ENCODE measurements at regions not wholly inside any gene's neighbourhood (a gene's known extent, or its start where the extent isn't known, plus 50 kb on each side); places are given as distances from the start of the nearest gene placed in this dataset.
A peak's percentile ranks its signal among the peaks of the same experiment; 100 is the strongest.

DNA sequence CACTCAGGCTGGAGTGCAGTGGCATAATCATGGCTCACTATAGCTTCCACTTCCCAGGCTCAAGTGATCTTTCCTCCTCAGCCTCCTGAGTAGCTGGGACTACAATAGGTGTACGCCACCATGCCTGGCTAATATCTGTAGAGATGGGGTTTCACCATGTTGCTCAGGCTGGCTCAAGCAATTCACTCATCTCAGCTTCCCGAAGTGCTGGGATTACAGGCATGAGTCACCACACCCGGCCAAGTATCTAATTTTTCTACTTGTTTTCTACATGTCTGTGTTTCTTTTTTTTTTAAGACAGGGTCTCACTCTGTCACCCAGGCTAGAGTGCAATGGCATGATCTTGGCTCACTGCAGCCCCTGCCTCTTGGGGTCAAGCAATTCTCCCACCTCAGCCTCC lies 119.7 kb upstream of the MED13L start:
- H3K9ac ChIP-seq (ENCODE audit: low read length) = no peak overlapping the region
- H3K4me3 ChIP-seq (ENCODE audit: low read length) = no peak overlapping the region
- peaks cover 6% of the 10 kb centered on the region for H3K9me3 ChIP-seq (ENCODE audit: control insufficient read depth, low read length)
- H3K27me3 ChIP-seq (replicated peaks; ENCODE audit: control insufficient read depth, insufficient read depth, low read length) = no peaks in the 10 kb centered on the region
- H3K4me1 ChIP-seq (ENCODE audit: control insufficient read depth, insufficient read depth, low read length) = no peaks in the 10 kb centered on the region
- peak; percentile 64 for DNase-seq (ENCODE audit: low read depth)
- no peaks in the 10 kb centered on the region for H3K36me3 ChIP-seq (ENCODE audit: control insufficient read depth, insufficient read depth, low read length, severe bottlenecking)

DNA sequence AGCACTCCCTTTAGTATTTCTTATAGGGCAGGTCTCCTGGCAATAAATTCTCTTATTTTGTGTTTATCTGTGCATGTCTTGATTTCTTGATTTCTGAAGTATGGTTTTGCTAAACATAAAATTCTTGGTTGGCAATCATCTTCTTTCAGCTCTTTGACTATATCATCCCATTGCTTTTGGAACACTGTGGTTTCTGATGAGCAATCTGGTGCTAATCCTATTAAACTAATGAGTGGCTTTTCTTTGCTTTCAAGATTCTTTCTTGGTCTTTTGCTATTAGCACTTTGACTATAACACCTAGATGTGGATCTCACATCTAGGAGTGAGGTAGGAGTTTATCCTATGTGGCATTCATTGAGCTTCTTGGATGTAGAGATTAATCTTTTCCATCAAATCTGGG lies 120.7 kb upstream of the MED13L start:
- Histone ChIP-seq H3K4me1 (ENCODE audit: control insufficient read depth, insufficient read depth, low read length) (no peaks in the 10 kb centered on the region), H3K4me3 (ENCODE audit: low read length) (no peak overlapping the region), H3K36me3 (ENCODE audit: control insufficient read depth, insufficient read depth, low read length, severe bottlenecking) (no peaks in the 10 kb centered on the region), H3K9me3 (ENCODE audit: control insufficient read depth, low read length) (peaks cover 6% of the 10 kb centered on the region), H3K9ac (ENCODE audit: low read length) (no peak overlapping the region), H3K27me3 (replicated peaks; ENCODE audit: control insufficient read depth, insufficient read depth, low read length) (no peaks in the 10 kb centered on the region)
- DNase-seq (ENCODE audit: low read depth) = no peak

GRCh38 chr12:116399055-116399454 lies 121.6 kb upstream of the MED13L start:
- no peak overlapping the region for H3K9ac ChIP-seq (ENCODE audit: low read length)
- H3K9me3 ChIP-seq (ENCODE audit: control insufficient read depth, low read length) = peaks cover 6% of the 10 kb centered on the region
- H3K4me1 ChIP-seq (ENCODE audit: control insufficient read depth, insufficient read depth, low read length) = no peaks in the 10 kb centered on the region
- H3K27me3 ChIP-seq (replicated peaks; ENCODE audit: control insufficient read depth, insufficient read depth, low read length) = no peaks in the 10 kb centered on the region
- no peak for DNase-seq (ENCODE audit: low read depth)
- no peaks in the 10 kb centered on the region for H3K36me3 ChIP-seq (ENCODE audit: control insufficient read depth, insufficient read depth, low read length, severe bottlenecking)
- no peak overlapping the region for H3K4me3 ChIP-seq (ENCODE audit: low read length)

DNA sequence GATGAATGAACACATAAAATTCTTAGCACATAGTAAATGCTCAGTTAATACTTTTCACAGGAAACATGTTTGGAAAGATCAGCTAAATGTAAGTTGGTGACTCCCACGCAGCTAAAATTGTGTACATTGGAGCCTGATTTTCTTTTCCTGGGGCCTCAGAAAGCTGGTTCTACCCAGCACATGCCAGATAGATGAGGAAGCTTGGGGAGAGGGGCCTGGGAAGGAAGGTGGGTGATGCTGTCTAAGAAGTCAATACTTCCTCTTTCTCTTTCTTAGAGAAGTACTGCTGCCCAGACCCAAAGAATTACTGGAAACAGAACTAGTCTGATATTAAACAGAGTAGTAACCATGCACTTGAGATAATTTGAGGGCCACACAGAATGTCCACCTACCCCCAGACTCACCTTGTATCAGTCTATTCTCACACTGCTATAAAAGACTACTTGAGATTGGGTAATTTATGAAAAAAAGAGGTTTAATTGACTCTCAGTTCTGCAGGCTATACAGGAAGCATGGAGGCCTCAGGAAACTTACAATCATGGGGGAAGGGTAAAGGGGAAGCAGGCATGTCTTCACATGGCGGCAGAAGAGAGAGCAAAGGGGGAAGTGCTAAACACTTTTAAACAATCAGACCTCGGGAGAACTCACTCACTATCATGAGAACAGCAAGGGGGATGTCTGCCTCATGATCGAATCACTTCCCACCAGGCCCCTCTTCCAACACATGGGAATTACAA lies 123.3 kb upstream of the MED13L start:
- Histone ChIP-seq H3K36me3 (ENCODE audit: control insufficient read depth, insufficient read depth, low read length, severe bottlenecking) (no peaks in the 10 kb centered on the region), H3K27me3 (replicated peaks; ENCODE audit: control insufficient read depth, insufficient read depth, low read length) (no peaks in the 10 kb centered on the region), H3K9me3 (ENCODE audit: control insufficient read depth, low read length) (peaks cover 6% of the 10 kb centered on the region), H3K4me3 (ENCODE audit: low read length) (no peak overlapping the region), H3K9ac (ENCODE audit: low read length) (no peak overlapping the region), H3K4me1 (ENCODE audit: control insufficient read depth, insufficient read depth, low read length) (peaks cover 5% of the 10 kb centered on the region)
- no peak for DNase-seq (ENCODE audit: low read depth)

- no peak overlapping the region for H3K9ac ChIP-seq (ENCODE audit: low read length)
- no peaks in the 10 kb centered on the region for H3K36me3 ChIP-seq (ENCODE audit: control insufficient read depth, insufficient read depth, low read length, severe bottlenecking)
- DNase-seq (ENCODE audit: low read depth) = no peak
- peaks cover 9% of the 10 kb centered on the region for H3K4me1 ChIP-seq (ENCODE audit: control insufficient read depth, insufficient read depth, low read length)
- no peak overlapping the region for H3K4me3 ChIP-seq (ENCODE audit: low read length)
- no peaks in the 10 kb centered on the region for H3K27me3 ChIP-seq (replicated peaks; ENCODE audit: control insufficient read depth, insufficient read depth, low read length)
- peaks cover 6% of the 10 kb centered on the region for H3K9me3 ChIP-seq (ENCODE audit: control insufficient read depth, low read length)
Measured at GRCh38 chr12:116401565-116401964, 124.1 kb upstream of the MED13L start.

DNA sequence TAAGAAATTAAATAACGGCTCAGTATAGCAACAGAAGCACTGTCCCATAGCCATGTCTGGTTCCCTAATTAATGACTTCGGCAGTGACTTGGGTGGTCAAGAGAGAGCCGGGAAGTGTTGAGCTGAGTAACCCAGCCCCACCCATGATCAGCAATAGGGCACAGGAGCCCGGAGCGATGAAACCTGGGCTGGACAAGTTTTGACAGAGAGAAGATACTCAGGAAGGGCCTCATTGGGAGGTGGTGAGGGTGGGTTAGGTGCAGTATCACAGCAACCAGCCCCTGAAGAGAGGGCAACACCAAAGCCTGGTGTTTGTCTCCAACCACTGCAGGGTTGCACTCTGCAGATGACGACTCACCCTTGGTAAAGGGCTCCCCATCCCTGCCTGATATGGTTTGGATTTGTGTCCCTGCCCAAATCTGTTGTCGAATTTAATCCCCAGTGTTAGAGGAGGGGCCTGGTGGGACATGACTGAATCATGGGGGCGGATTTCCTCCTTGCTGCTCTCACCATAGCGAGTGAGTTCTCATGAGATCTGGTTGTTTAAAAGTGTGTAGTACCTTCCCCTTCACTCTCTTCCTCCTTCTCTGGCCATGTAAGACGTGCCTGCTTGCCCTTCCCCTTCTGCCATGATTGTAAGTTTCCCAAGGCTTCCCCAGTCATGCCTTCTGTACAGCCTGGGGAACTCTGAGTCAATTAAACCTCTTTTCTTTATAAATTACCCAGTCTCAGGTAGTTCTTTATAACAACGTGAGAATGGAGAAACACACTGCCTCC lies 124.9 kb upstream of the MED13L start:
- Histone ChIP-seq H3K9me3 (ENCODE audit: control insufficient read depth, low read length) (peaks cover 6% of the 10 kb centered on the region), H3K4me3 (ENCODE audit: low read length) (no peak overlapping the region), H3K36me3 (ENCODE audit: control insufficient read depth, insufficient read depth, low read length, severe bottlenecking) (no peaks in the 10 kb centered on the region), H3K9ac (ENCODE audit: low read length) (no peak overlapping the region), H3K4me1 (ENCODE audit: control insufficient read depth, insufficient read depth, low read length) (peaks cover 16% of the 10 kb centered on the region), H3K27me3 (replicated peaks; ENCODE audit: control insufficient read depth, insufficient read depth, low read length) (no peaks in the 10 kb centered on the region)
- DNase-seq (ENCODE audit: low read depth) = no peak

- no peak overlapping the region for H3K9ac ChIP-seq (ENCODE audit: low read length)
- no peaks in the 10 kb centered on the region for H3K36me3 ChIP-seq (ENCODE audit: control insufficient read depth, insufficient read depth, low read length, severe bottlenecking)
- no peak for DNase-seq (ENCODE audit: low read depth)
- peaks cover 16% of the 10 kb centered on the region for H3K4me1 ChIP-seq (ENCODE audit: control insufficient read depth, insufficient read depth, low read length)
- no peaks in the 10 kb centered on the region for H3K9me3 ChIP-seq (ENCODE audit: control insufficient read depth, low read length)
- H3K4me3 ChIP-seq (ENCODE audit: low read length) = no peak overlapping the region
- H3K27me3 ChIP-seq (replicated peaks; ENCODE audit: control insufficient read depth, insufficient read depth, low read length) = no peaks in the 10 kb centered on the region
Measured at GRCh38 chr12:116403546-116403945, 126.1 kb upstream of the MED13L start.

DNA sequence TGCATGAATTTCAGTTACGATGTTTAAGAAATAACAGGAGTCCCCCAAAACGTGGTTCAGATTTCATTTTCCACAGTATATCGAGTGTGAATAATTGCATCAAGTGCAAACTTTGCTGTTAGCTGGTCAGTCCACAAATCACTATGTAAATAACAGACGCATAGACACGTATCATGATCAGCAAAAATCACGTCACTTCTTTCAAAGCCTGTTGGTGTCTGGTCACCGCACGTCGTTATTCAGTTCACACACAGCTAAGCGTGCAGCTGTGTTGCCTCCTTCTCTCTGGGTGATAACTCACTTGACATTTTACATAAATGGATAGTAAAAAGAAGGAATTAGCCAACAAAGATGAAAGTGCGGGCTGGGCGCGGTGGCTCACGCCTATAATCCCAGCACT lies 126.8 kb upstream of the MED13L start:
- DNase-seq (ENCODE audit: low read depth) = no peak
- H3K9ac ChIP-seq (ENCODE audit: low read length) = no peak overlapping the region
- no peak overlapping the region for H3K4me3 ChIP-seq (ENCODE audit: low read length)
- H3K27me3 ChIP-seq (replicated peaks; ENCODE audit: control insufficient read depth, insufficient read depth, low read length) = no peaks in the 10 kb centered on the region
- peaks cover 16% of the 10 kb centered on the region for H3K4me1 ChIP-seq (ENCODE audit: control insufficient read depth, insufficient read depth, low read length)
- no peaks in the 10 kb centered on the region for H3K36me3 ChIP-seq (ENCODE audit: control insufficient read depth, insufficient read depth, low read length, severe bottlenecking)
- H3K9me3 ChIP-seq (ENCODE audit: control insufficient read depth, low read length) = no peaks in the 10 kb centered on the region

DNA sequence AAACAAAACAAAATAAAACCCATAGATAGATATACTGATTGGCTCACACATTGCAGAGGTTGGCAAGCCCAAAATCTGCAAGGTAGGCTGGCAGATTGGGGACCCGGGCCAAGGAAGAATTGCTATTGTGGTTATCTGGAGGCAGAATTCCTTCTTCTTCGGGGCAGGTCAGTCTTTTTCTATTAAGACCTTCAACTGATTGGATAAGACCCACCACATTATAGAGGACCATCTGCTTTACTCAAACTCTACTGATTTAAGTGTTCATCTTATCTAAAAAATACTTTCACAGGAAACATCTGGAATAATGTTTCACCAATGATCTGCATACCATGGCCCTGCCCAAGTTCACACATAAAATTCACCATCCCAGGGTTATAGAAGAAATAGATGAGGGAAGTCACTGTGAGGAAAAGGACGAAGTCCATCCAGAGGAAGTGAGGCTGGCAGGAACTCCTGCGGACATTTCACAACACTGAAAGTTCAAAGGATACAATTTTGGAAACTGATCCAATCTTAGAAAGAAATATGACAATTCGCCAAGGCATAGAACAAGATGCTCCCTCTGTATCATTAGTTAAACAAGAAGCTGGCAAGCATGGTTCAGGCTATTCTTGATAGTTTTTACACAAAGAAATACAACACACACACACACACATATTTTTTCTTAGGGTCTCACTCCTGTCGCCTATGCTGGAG lies 127.6 kb upstream of the MED13L start:
- Histone ChIP-seq H3K9ac (ENCODE audit: low read length) (no peak overlapping the region), H3K27me3 (replicated peaks; ENCODE audit: control insufficient read depth, insufficient read depth, low read length) (no peaks in the 10 kb centered on the region), H3K9me3 (ENCODE audit: control insufficient read depth, low read length) (no peaks in the 10 kb centered on the region), H3K4me1 (ENCODE audit: control insufficient read depth, insufficient read depth, low read length) (peaks cover 16% of the 10 kb centered on the region), H3K4me3 (ENCODE audit: low read length) (no peak overlapping the region), H3K36me3 (ENCODE audit: control insufficient read depth, insufficient read depth, low read length, severe bottlenecking) (no peaks in the 10 kb centered on the region)
- DNase-seq (ENCODE audit: low read depth) = no peak

- H3K4me3 ChIP-seq (ENCODE audit: low read length) = no peak overlapping the region
- no peak overlapping the region for H3K9ac ChIP-seq (ENCODE audit: low read length)
- no peaks in the 10 kb centered on the region for H3K27me3 ChIP-seq (replicated peaks; ENCODE audit: control insufficient read depth, insufficient read depth, low read length)
- H3K9me3 ChIP-seq (ENCODE audit: control insufficient read depth, low read length) = no peaks in the 10 kb centered on the region
- DNase-seq (ENCODE audit: low read depth) = peak; percentile 90
- H3K36me3 ChIP-seq (ENCODE audit: control insufficient read depth, insufficient read depth, low read length, severe bottlenecking) = no peaks in the 10 kb centered on the region
- H3K4me1 ChIP-seq (ENCODE audit: control insufficient read depth, insufficient read depth, low read length) = peaks cover 28% of the 10 kb centered on the region
Measured at GRCh38 chr12:116406529-116406928, 129.0 kb upstream of the MED13L start.

DNA sequence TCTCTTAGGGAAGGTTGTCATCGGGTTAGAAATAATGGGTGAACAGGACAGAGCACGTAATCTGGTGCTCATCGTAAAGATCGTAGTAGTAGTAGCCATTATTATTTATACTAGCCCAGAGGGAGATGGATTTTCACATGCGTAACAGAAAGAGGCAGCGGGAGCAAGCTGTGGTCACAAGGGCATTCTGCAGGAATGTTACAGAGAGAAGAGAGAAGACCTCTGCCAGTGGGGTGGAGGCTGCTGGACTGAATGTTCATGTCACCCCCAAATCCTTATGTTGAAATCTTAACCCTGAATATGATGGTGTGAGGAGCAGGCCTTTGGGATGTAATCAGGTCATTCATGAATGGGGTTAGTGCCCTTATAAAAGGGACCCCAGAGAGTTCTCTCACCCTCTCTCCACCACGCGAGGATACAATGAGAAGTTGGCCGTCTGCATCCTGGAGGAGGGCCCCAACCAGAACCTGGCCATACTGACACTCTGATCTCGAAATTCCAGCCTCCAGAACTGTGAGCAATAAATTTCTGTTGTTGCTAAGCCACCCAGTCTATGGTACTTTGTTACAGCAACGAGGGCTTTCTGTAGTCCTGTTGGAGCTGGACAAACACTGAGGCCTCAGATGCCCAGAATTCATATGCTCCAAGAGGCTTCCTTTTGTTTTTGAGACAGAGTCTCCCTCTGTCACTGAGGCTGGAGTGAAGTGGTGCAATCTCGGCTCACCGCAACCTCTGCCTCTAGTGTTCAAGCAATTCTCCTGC lies 131.2 kb upstream of the MED13L start:
- peaks cover 32% of the 10 kb centered on the region for H3K4me1 ChIP-seq (ENCODE audit: control insufficient read depth, insufficient read depth, low read length)
- no peaks in the 10 kb centered on the region for H3K9me3 ChIP-seq (ENCODE audit: control insufficient read depth, low read length)
- H3K9ac ChIP-seq (ENCODE audit: low read length) = no peak overlapping the region
- no peak for DNase-seq (ENCODE audit: low read depth)
- H3K36me3 ChIP-seq (ENCODE audit: control insufficient read depth, insufficient read depth, low read length, severe bottlenecking) = no peaks in the 10 kb centered on the region
- no peak overlapping the region for H3K4me3 ChIP-seq (ENCODE audit: low read length)
- H3K27me3 ChIP-seq (replicated peaks; ENCODE audit: control insufficient read depth, insufficient read depth, low read length) = no peaks in the 10 kb centered on the region
